Upper lobe of left lung (tissue), 6 donors: ENCODE measurements at regions not wholly inside any gene's neighbourhood (a gene's known extent, or its start where the extent isn't known, plus 50 kb on each side); places are given as distances from the start of the nearest gene placed in this dataset.

ENCODE experiments used
- ATAC-seq, 2 donors: fragments of 200-7000 bp; cut with Tn5 transposase; one replicate each; pipeline ENCODE4 v1.9.1; 2022; ENCODE audit warnings: mild to moderate bottlenecking in 2 of 2, moderate library complexity in 2 of 2; ENCODE audit not compliant: low FRiP score in 2 of 2
- DNase-seq, 2 donors: peaks; one replicate each; pipeline ENCODE4 v3.0.0-alpha.2; 2019 to 2020
- H3K27ac ChIP-seq, 4 donors: fragments of 200-600 bp; sonication (generic); one replicate each; pipeline ENCODE4 v1.5.1; 2016 to 2019
- H3K27me3 ChIP-seq, 4 donors: fragments of 200-600 bp; sonication (generic); one replicate each; pipeline ENCODE4 v1.5.1; 2017 to 2019
- H3K36me3 ChIP-seq, 4 donors: fragments of 200-600 bp; sonication (generic); one replicate each; pipeline ENCODE4 v1.5.1; 2016 to 2019
- H3K4me1 ChIP-seq, 4 donors: fragments of 200-600 bp; sonication (generic); one replicate each; pipeline ENCODE4 v1.5.1; 2018 to 2019
- H3K4me3 ChIP-seq, 4 donors: fragments of 200-600 bp; sonication (generic); one replicate each; pipeline ENCODE4 v1.5.1; 2017 to 2019; ENCODE audit warnings: mild to moderate bottlenecking in 2 of 4, moderate library complexity in 1 of 4
- H3K9me3 ChIP-seq, 4 donors: fragments of 200-600 bp; sonication (generic); one replicate each; pipeline ENCODE4 v1.5.1; 2018 to 2019
- CTCF ChIP-seq, 6 experiments: fragments of 450-650 bp in 4 of 6; fragments of 200-600 bp in 2 of 6; sonication (generic) in 2 of 6; IDR thresholded peaks; one replicate each; pipeline ENCODE4 v1.5.1; 2016 to 2019; ENCODE audit warnings: antibody characterized with exemption in 6 of 6
- EP300 ChIP-seq, 4 donors: sonication (generic); formaldehyde crosslinking; IDR thresholded peaks; one replicate each; pipeline ENCODE4 v1.5.1; 2017; ENCODE audit warnings: antibody characterized with exemption in 4 of 4, control low read depth in 2 of 4
- POLR2A ChIP-seq, 4 donors: fragments of 450-650 bp; IDR thresholded peaks; one replicate each; pipeline ENCODE4 v1.5.1; 2016 to 2017; ENCODE audit warnings: antibody characterized with exemption in 4 of 4, mild to moderate bottlenecking in 2 of 4
- POLR2AphosphoS5 ChIP-seq, 2 donors: sonication (generic); formaldehyde crosslinking; IDR thresholded peaks; one replicate each; pipeline ENCODE4 v1.5.1; 2017; ENCODE audit warnings: antibody characterized with exemption in 2 of 2
- WGBS, 2 donors: methylation state at CpG; one replicate each; pipeline ENCODE4 v1.1.5; 2017 to 2018; 5-methylcytosine and 5-hydroxymethylcytosine counted together
- donor health status: DM: no; HTN: no; CAD: no; lungs with moderate emphysema.
- donor health status: DM: no; HTN: yes; CAD: no; lungs with severe emphysema.

- ATAC-seq (no peak), DNase-seq (no peak)
- H3K4me3 ChIP-seq: no peak overlapping the region
- H3K9me3 ChIP-seq: no peaks in the 10 kb centered on the region
- no peaks in the 10 kb centered on the region for H3K4me1 ChIP-seq
- no peak for TF ChIP-seq POLR2A (IDR thresholded peaks at IDR 0.05)
- TF ChIP-seq EP300 (IDR thresholded peaks at IDR 0.05): no peak
- no peak for TF ChIP-seq POLR2AphosphoS5 (IDR thresholded peaks at IDR 0.05)
- no peak for TF ChIP-seq CTCF (IDR thresholded peaks at IDR 0.05)
- 72 to 80% methylated on average over 3 of the region's 3 CpGs for WGBS, 2 donors
- H3K27ac ChIP-seq: no peak overlapping the region
- H3K27me3 ChIP-seq: no peaks in the 10 kb centered on the region
- H3K36me3 ChIP-seq: no peaks in the 10 kb centered on the region
These were observed 79.1 kb upstream of the ANKEF1 start for GRCh38 chr20:9955646-9956045.

GRCh38 chr20:9949563-9949962 lies 85.2 kb upstream of the ANKEF1 start:
- Histone ChIP-seq H3K4me3 (no peak overlapping the region), H3K27me3 (no peaks in the 10 kb centered on the region), H3K4me1 (no peaks in the 10 kb centered on the region), H3K36me3 (no peaks in the 10 kb centered on the region), H3K9me3 (no peaks in the 10 kb centered on the region), H3K27ac (no peak overlapping the region)
- TF ChIP-seq CTCF (IDR thresholded peaks at IDR 0.05) (no peak), POLR2AphosphoS5 (IDR thresholded peaks at IDR 0.05) (no peak), POLR2A (IDR thresholded peaks at IDR 0.05) (no peak), EP300 (IDR thresholded peaks at IDR 0.05) (no peak)
- DNase-seq (no peak), ATAC-seq (no peak)
- WGBS, 2 donors: 16 to 19% methylated on average over 1 of the region's 1 CpG

- WGBS, 2 donors: 47 to 77% methylated on average over 1 of the region's 1 CpG
- no peaks in the 10 kb centered on the region for H3K36me3 ChIP-seq
- DNase-seq: no peak
These were observed 89.4 kb upstream of the ANKEF1 start for GRCh38 chr20:9945408-9945807.

GRCh38 chr20:9942736-9943135 lies 92.1 kb upstream of the ANKEF1 start:
- Histone ChIP-seq H3K36me3 (no peaks in the 10 kb centered on the region), H3K4me1 (no peaks in the 10 kb centered on the region), H3K27me3 (no peaks in the 10 kb centered on the region), H3K27ac (no peak overlapping the region), H3K4me3 (no peak overlapping the region), H3K9me3 (no peaks in the 10 kb centered on the region)
- WGBS, 2 donors: 84 to 92% methylated on average over 4 of the region's 4 CpGs
- DNase-seq (no peak), ATAC-seq (no peak)
- TF ChIP-seq POLR2A (IDR thresholded peaks at IDR 0.05) (no peak), POLR2AphosphoS5 (IDR thresholded peaks at IDR 0.05) (no peak), CTCF (IDR thresholded peaks at IDR 0.05) (no peak), EP300 (IDR thresholded peaks at IDR 0.05) (no peak)

More at GRCh38 chr20:9945408-9945807, 89.4 kb upstream of the ANKEF1 start:
- Histone ChIP-seq H3K4me1 (no peaks in the 10 kb centered on the region), H3K27me3 (no peaks in the 10 kb centered on the region), H3K9me3 (no peaks in the 10 kb centered on the region), H3K27ac (no peak overlapping the region), H3K4me3 (no peak overlapping the region)
- no peak for ATAC-seq
- TF ChIP-seq POLR2A (IDR thresholded peaks at IDR 0.05) (no peak), EP300 (IDR thresholded peaks at IDR 0.05) (no peak)

- Histone ChIP-seq H3K9me3 (no peaks in the 10 kb centered on the region), H3K4me3 (no peak overlapping the region), H3K27me3 (no peaks in the 10 kb centered on the region), H3K4me1 (no peaks in the 10 kb centered on the region), H3K27ac (no peak overlapping the region), H3K36me3 (no peaks in the 10 kb centered on the region)
- DNase-seq: no peak
- ATAC-seq: no peak
- WGBS, 2 donors: 68 to 83% methylated on average over 2 of the region's 2 CpGs
- TF ChIP-seq POLR2AphosphoS5 (IDR thresholded peaks at IDR 0.05) (no peak), CTCF (IDR thresholded peaks at IDR 0.05) (no peak), EP300 (IDR thresholded peaks at IDR 0.05) (no peak), POLR2A (IDR thresholded peaks at IDR 0.05) (no peak)
These were observed 94.5 kb upstream of the ANKEF1 start for GRCh38 chr20:9940329-9940728.
